ENCODE measurements at regions not wholly inside any gene's neighbourhood (a gene's known extent, or its start where the extent isn't known, plus 50 kb on each side); places are given as distances from the start of the nearest gene placed in this dataset.

GRCh38 chr2:39839261-39839848 is 60.3 kb upstream of the THUMPD2 start:
- no CpG with 5 or more reads among the region's 5 CpGs for WGBS (ENCODE audit: extremely low coverage, insufficient coverage, insufficient read length)
- no peaks in the 10 kb centered on the region for H3K4me1 ChIP-seq (ENCODE audit: control insufficient read depth in 1 of 2, insufficient read depth in 2 of 2, low read length in 2 of 2)
- peaks cover 2% of the 10 kb centered on the region for H3K9me3 ChIP-seq (ENCODE audit: insufficient read depth, low read depth, low read length)
- H3K36me3 ChIP-seq (ENCODE audit: control insufficient read depth in 1 of 2, insufficient read depth in 2 of 2, low read length in 2 of 2), result no peaks in the 10 kb centered on the region
- H2BK12ac ChIP-seq (ENCODE audit: low read length), result no peak overlapping the region
- no peak overlapping the region for H3K23ac ChIP-seq (ENCODE audit: low read length)
- no peak overlapping the region for H3K18ac ChIP-seq (ENCODE audit: low read length)
- H3K79me2 ChIP-seq (ENCODE audit: control insufficient read depth, insufficient read depth, low read length, poor library complexity), result no peaks in the 10 kb centered on the region
- H2BK5ac ChIP-seq (ENCODE audit: low read depth, low read length, poor library complexity), result no peak overlapping the region
- no peak overlapping the region for H2AK5ac ChIP-seq (ENCODE audit: low read length)
- H4K8ac ChIP-seq (ENCODE audit: low read depth, low read length), result no peak overlapping the region
- H3K4ac ChIP-seq (ENCODE audit: low read depth, low read length), result no peak overlapping the region
- H3K79me1 ChIP-seq (ENCODE audit: low read length), result no peaks in the 10 kb centered on the region
- no peak overlapping the region for H2AFZ ChIP-seq (ENCODE audit: insufficient read depth, low read length, poor library complexity)
- no peak overlapping the region for H3K27ac ChIP-seq (ENCODE audit: low read depth, low read length)
- H3K4me2 ChIP-seq (ENCODE audit: low read length), result no peak overlapping the region
- H4K91ac ChIP-seq (ENCODE audit: low read depth, low read length), result no peak overlapping the region
- no peak overlapping the region for H4K12ac ChIP-seq (ENCODE audit: low read depth, low read length)
- no peak overlapping the region for H3K9ac ChIP-seq (ENCODE audit: low read length)
- no peak overlapping the region for H3K14ac ChIP-seq (ENCODE audit: low read length)
- no peaks in the 10 kb centered on the region for H3K27me3 ChIP-seq (ENCODE audit: insufficient read depth, low read length)
- DNase-seq, result no peak
- H2BK120ac ChIP-seq (ENCODE audit: insufficient read depth, low read length, poor library complexity), result no peak overlapping the region
- no peak overlapping the region for H3K4me3 ChIP-seq (ENCODE audit: low read depth, low read length)

GRCh38 chr2:39838589-39838988 is 59.5 kb upstream of the THUMPD2 start:
- H3K4me1 ChIP-seq (ENCODE audit: control insufficient read depth in 1 of 2, insufficient read depth in 2 of 2, low read length in 2 of 2), result no peaks in the 10 kb centered on the region

GRCh38 chr2:39837856-39838453 is 58.9 kb upstream of the THUMPD2 start:
- no peaks in the 10 kb centered on the region for H3K4me1 ChIP-seq (ENCODE audit: control insufficient read depth in 1 of 2, insufficient read depth in 2 of 2, low read length in 2 of 2)
- no peak overlapping the region for H2BK12ac ChIP-seq (ENCODE audit: low read length)
- DNase-seq, result peak; percentile 19 to 76
- no peak overlapping the region for H2BK120ac ChIP-seq (ENCODE audit: insufficient read depth, low read length, poor library complexity)
- H4K8ac ChIP-seq (ENCODE audit: low read depth, low read length), result no peak overlapping the region
- WGBS (ENCODE audit: extremely low coverage, insufficient coverage, insufficient read length), result no CpG with 5 or more reads among the region's 6 CpGs
- H3K4me3 ChIP-seq (ENCODE audit: low read depth, low read length), result no peak overlapping the region
- no peaks in the 10 kb centered on the region for H3K79me1 ChIP-seq (ENCODE audit: low read length)
- no peaks in the 10 kb centered on the region for H3K79me2 ChIP-seq (ENCODE audit: control insufficient read depth, insufficient read depth, low read length, poor library complexity)
- no peak overlapping the region for H3K4me2 ChIP-seq (ENCODE audit: low read length)
- H3K23ac ChIP-seq (ENCODE audit: low read length), result no peak overlapping the region
- H3K36me3 ChIP-seq (ENCODE audit: control insufficient read depth in 1 of 2, insufficient read depth in 2 of 2, low read length in 2 of 2), result no peaks in the 10 kb centered on the region
- H2AFZ ChIP-seq (ENCODE audit: insufficient read depth, low read length, poor library complexity), result no peak overlapping the region
- no peak overlapping the region for H4K12ac ChIP-seq (ENCODE audit: low read depth, low read length)
- H4K91ac ChIP-seq (ENCODE audit: low read depth, low read length), result no peak overlapping the region
- H3K18ac ChIP-seq (ENCODE audit: low read length), result no peak overlapping the region
- H3K27ac ChIP-seq (ENCODE audit: low read depth, low read length), result no peak overlapping the region
- H2AK5ac ChIP-seq (ENCODE audit: low read length), result no peak overlapping the region
- H3K9me3 ChIP-seq (ENCODE audit: insufficient read depth, low read depth, low read length), result peaks cover 2% of the 10 kb centered on the region
- no peak overlapping the region for H3K4ac ChIP-seq (ENCODE audit: low read depth, low read length)
- no peak overlapping the region for H3K14ac ChIP-seq (ENCODE audit: low read length)
- H2BK5ac ChIP-seq (ENCODE audit: low read depth, low read length, poor library complexity), result no peak overlapping the region
- H3K27me3 ChIP-seq (ENCODE audit: insufficient read depth, low read length), result no peaks in the 10 kb centered on the region
- H3K9ac ChIP-seq (ENCODE audit: low read length), result no peak overlapping the region

More at GRCh38 chr2:39838589-39838988, 59.5 kb upstream of the THUMPD2 start:
- no peak overlapping the region for H4K91ac ChIP-seq (ENCODE audit: low read depth, low read length)
- peaks cover 2% of the 10 kb centered on the region for H3K9me3 ChIP-seq (ENCODE audit: insufficient read depth, low read depth, low read length)
- H4K12ac ChIP-seq (ENCODE audit: low read depth, low read length), result no peak overlapping the region
- no peak overlapping the region for H3K4me3 ChIP-seq (ENCODE audit: low read depth, low read length)
- no peak overlapping the region for H2BK12ac ChIP-seq (ENCODE audit: low read length)
- no peaks in the 10 kb centered on the region for H3K36me3 ChIP-seq (ENCODE audit: control insufficient read depth in 1 of 2, insufficient read depth in 2 of 2, low read length in 2 of 2)
- no peak overlapping the region for H3K9ac ChIP-seq (ENCODE audit: low read length)
- H3K27ac ChIP-seq (ENCODE audit: low read depth, low read length), result no peak overlapping the region
- no peak overlapping the region for H2BK120ac ChIP-seq (ENCODE audit: insufficient read depth, low read length, poor library complexity)
- DNase-seq, result no peak
- no peak overlapping the region for H4K8ac ChIP-seq (ENCODE audit: low read depth, low read length)
- H3K4ac ChIP-seq (ENCODE audit: low read depth, low read length), result no peak overlapping the region
- no CpG with 5 or more reads among the region's 3 CpGs for WGBS (ENCODE audit: extremely low coverage, insufficient coverage, insufficient read length)
- H3K27me3 ChIP-seq (ENCODE audit: insufficient read depth, low read length), result no peaks in the 10 kb centered on the region
- no peak overlapping the region for H2BK5ac ChIP-seq (ENCODE audit: low read depth, low read length, poor library complexity)
- H3K18ac ChIP-seq (ENCODE audit: low read length), result no peak overlapping the region
- H3K23ac ChIP-seq (ENCODE audit: low read length), result no peak overlapping the region
- no peak overlapping the region for H2AK5ac ChIP-seq (ENCODE audit: low read length)
- no peak overlapping the region for H3K14ac ChIP-seq (ENCODE audit: low read length)
- H3K79me1 ChIP-seq (ENCODE audit: low read length), result no peaks in the 10 kb centered on the region
- H3K4me2 ChIP-seq (ENCODE audit: low read length), result no peak overlapping the region
- no peaks in the 10 kb centered on the region for H3K79me2 ChIP-seq (ENCODE audit: control insufficient read depth, insufficient read depth, low read length, poor library complexity)
- H2AFZ ChIP-seq (ENCODE audit: insufficient read depth, low read length, poor library complexity), result no peak overlapping the region

GRCh38 chr2:39836638-39837037 is 57.6 kb upstream of the THUMPD2 start:
- H2BK5ac ChIP-seq (ENCODE audit: low read depth, low read length, poor library complexity), result no peak overlapping the region
- H3K27ac ChIP-seq (ENCODE audit: low read depth, low read length), result no peak overlapping the region
- no peak overlapping the region for H3K4ac ChIP-seq (ENCODE audit: low read depth, low read length)
- no CpG with 5 or more reads among the region's 3 CpGs for WGBS (ENCODE audit: extremely low coverage, insufficient coverage, insufficient read length)
- no peak overlapping the region for H3K9ac ChIP-seq (ENCODE audit: low read length)
- H3K79me2 ChIP-seq (ENCODE audit: control insufficient read depth, insufficient read depth, low read length, poor library complexity), result no peaks in the 10 kb centered on the region
- peaks cover 2% of the 10 kb centered on the region for H3K9me3 ChIP-seq (ENCODE audit: insufficient read depth, low read depth, low read length)
- H2AFZ ChIP-seq (ENCODE audit: insufficient read depth, low read length, poor library complexity), result no peak overlapping the region
- no peak for DNase-seq
- no peak overlapping the region for H2AK5ac ChIP-seq (ENCODE audit: low read length)
- no peak overlapping the region for H3K23ac ChIP-seq (ENCODE audit: low read length)
- H3K27me3 ChIP-seq (ENCODE audit: insufficient read depth, low read length), result no peaks in the 10 kb centered on the region
- H4K12ac ChIP-seq (ENCODE audit: low read depth, low read length), result no peak overlapping the region
- no peaks in the 10 kb centered on the region for H3K79me1 ChIP-seq (ENCODE audit: low read length)
- H2BK120ac ChIP-seq (ENCODE audit: insufficient read depth, low read length, poor library complexity), result no peak overlapping the region
- no peak overlapping the region for H3K4me3 ChIP-seq (ENCODE audit: low read depth, low read length)
- no peaks in the 10 kb centered on the region for H3K36me3 ChIP-seq (ENCODE audit: control insufficient read depth in 1 of 2, insufficient read depth in 2 of 2, low read length in 2 of 2)
- no peaks in the 10 kb centered on the region for H3K4me1 ChIP-seq (ENCODE audit: control insufficient read depth in 1 of 2, insufficient read depth in 2 of 2, low read length in 2 of 2)
- H4K8ac ChIP-seq (ENCODE audit: low read depth, low read length), result no peak overlapping the region
- no peak overlapping the region for H3K4me2 ChIP-seq (ENCODE audit: low read length)
- H3K14ac ChIP-seq (ENCODE audit: low read length), result no peak overlapping the region
- no peak overlapping the region for H3K18ac ChIP-seq (ENCODE audit: low read length)
- H2BK12ac ChIP-seq (ENCODE audit: low read length), result no peak overlapping the region
- no peak overlapping the region for H4K91ac ChIP-seq (ENCODE audit: low read depth, low read length)

All from trophoblast cell (in vitro differentiated cells and primary cell).